Stimulated activated CD8-positive, alpha-beta memory T cell treated with anti-CD3 and anti-CD28 coated beads, Interleukin-15, amount 100 ng/mL, for 4 hours (primary cell): ENCODE measurements at regions not wholly inside any gene's neighbourhood (a gene's known extent, or its start where the extent isn't known, plus 50 kb on each side); places are given as distances from the start of the nearest gene placed in this dataset.
"Not testable (repeated sequence)": the region's sequence is repeated elsewhere in the genome, so short reads cannot be mapped to it uniquely, and the experiment has no call there.

ENCODE experiments used
- DNase-seq, 2 donors: peaks; one replicate each; pipeline ENCODE4 v3.0.0-alpha.2; 2020; ENCODE audit warnings: low read depth in 2 of 2

DNA sequence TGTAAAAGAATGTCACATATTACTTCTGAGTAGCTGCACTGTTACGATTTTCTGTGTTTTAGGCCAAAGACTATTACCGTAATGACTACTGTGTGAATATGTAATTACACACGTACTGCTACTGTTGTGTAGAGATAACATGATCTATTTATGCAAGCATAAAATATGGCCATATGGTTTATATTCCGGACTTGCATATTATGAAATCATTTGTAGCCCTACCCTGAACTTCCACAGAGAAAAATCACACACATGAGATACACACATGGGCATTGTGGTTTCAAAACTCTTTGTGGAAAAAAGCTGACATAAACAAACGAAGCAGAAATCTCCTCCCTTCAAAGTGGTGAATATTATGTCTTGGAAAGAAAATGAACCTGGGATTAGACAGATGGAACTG is 373.0 kb upstream of the ADAMTS5 start:
- DNase-seq: no peak

DNA sequence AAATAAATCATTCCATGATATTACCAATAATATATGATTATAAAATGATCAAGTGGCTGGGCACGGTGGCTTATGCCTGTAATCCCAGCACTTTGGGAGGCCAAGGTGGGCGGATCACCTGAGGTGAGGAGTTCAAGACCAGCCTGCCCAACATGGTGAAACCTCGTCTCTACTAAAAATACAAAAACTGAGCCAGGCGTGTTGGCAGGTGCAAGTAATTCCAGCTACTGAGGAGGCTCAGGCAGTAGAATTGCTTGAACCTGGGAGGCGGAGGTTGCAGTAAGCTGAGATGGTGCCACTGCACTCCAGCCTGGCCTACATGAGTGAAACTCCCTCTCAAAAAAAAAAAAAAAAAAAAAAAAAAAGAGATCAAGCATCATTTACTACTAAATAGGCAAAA is 371.1 kb upstream of the ADAMTS5 start:
- DNase-seq: not testable (repeated sequence)

DNA sequence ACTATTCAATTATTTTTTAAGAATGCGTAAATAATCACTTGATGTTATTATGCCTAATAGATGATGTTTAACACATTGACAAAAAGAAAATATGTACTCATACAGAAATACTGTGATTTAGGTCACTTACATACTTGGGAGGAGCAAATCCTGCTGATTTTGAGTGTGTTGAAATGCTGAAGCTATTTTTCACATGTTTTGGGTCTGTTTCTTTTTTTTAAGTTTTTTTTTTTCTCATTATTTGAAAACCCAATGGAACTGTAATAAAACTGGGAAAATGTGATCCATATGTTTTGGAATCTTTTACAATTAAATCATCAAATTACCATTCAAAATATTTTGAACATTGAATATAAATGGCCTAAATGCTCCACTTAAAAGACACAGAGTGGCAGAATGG is 366.2 kb upstream of the ADAMTS5 start:
- no peak for DNase-seq

DNA sequence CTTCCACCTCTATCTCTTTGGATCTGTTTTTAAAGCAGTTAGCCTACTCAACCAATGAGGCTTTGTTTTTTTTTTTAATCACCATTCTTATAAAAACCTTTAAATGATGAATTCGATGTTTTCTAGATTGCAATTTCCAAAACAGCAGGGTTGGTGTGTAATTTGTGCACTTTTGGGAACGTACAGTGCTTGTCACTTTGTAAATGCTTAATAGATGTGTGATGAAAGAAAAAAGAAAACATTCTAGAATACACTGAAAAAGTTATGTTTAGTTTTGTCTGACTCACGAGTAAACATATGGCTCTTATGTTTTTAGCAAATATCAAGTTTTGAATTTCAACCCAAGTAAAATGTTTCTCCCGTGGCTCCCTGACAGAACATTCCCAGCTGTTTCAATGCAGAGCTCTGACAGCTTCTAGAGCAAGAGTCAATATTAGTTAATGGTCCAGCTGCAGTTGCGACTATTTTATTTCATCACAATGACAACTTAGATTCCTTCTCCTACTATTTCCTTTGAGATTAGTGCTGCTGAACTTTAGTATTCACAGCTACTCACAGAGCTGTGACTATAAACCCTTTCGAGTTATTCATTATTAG is 362.5 kb upstream of the ADAMTS5 start:
- DNase-seq: no peak

DNA sequence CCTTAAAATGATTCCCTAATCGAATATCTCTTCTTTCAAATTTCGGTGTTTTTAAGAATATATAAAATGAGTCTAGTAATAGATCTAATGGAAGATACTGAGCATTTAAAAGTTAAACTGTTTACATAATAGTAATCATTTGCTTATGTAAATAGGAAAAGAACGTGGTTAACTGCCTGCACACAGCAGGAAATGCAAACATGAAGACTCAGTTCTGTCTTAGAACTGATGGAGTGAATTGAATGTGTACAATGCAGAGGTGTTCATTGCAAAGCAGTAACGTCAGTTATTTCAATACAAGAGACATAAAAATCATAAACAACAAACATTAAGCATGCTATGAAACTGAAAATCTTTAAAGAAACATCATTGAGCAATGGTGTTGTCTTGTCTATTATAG is 359.4 kb upstream of the ADAMTS5 start:
- DNase-seq: no peak

DNA sequence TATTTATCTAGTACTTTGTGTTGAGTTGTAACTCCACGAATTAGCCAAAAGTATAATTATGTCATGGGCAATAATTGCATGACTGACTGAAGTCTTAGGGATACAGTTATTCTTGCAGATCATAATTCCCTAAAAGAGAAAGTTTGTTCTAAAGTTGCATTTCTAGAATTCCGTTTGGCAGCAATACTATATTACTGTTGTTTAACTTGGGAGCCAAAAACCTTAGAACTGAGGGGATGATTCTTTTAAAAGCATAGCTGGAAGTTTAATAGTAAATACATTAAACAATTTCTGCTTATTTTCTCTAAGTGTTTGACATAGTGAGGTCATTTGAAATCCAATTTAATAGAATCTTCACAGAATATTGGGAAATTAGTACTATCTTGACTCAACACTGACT is 356.4 kb upstream of the ADAMTS5 start:
- no peak for DNase-seq

GRCh38 chr21:27321791-27322190 is 354.9 kb upstream of the ADAMTS5 start:
- no peak for DNase-seq

DNA sequence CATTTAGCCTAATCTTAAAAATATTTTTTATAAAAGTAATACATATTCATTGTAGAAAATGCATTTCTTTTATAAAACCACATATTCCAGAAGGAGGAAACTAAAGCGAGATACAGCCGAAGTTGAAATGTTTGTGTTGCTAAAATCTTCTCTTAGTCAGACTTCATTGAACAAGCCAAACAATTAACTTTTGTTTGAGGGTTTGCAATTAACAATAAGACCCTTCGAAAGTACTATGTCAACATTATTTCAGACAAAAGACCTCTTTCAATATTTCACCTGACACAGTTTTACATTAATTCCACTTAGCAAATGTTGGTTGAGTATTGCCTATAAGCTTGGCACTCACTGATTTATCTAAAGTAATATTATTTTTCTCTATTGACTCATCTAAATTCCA is 354.0 kb upstream of the ADAMTS5 start:
- DNase-seq: no peak

DNA sequence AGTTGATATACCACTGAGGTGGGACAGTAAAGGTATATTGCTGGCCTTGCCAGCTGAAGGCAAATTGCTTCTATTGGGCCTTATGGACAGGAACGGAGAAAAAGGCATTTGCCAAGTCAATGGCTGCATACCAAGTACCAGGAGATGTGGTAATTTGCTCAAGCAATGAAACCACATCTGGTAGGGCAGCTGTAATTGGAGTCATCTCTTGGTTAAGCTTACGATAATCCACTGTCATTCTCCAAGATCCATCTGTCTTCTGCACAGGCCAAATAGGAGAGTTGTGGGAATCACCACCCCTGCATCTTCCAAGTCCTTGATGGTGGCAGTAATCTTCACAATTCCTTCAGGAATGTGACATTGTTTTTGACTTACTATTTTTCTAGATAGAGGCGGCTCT is 350.7 kb upstream of the ADAMTS5 start:
- DNase-seq: not testable (repeated sequence)

- no peak for DNase-seq
These were observed 348.5 kb upstream of the ADAMTS5 start for GRCh38 chr21:27315373-27315772.

GRCh38 chr21:27314131-27314530 is 347.2 kb upstream of the ADAMTS5 start:
- DNase-seq: no peak

GRCh38 chr21:27306791-27307775 is 340.2 kb upstream of the ADAMTS5 start:
- no peak for DNase-seq

- no peak for DNase-seq
These were observed 339.3 kb upstream of the ADAMTS5 start for GRCh38 chr21:27306206-27306605.

- no peak for DNase-seq
These were observed 334.3 kb upstream of the ADAMTS5 start for GRCh38 chr21:27301220-27301619.

DNA sequence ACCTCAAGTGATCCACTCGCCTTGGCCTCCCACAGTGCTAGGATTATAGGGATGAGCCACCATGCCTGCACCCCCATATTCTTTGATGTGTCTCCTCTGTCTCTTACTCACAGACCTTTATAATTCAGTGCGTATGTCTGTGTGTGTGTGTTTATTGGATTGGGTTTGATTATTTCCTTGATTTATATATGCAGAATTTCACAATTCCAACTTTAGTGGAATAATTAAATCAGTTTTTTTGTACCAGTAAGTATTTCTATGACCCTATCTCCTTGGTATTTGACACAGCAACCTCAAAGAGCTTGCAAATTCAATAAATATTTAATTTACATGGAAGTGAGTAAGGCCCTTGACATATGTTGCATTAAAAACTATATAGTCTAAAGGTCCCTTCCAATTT is 333.9 kb upstream of the ADAMTS5 start:
- DNase-seq: no peak

DNA sequence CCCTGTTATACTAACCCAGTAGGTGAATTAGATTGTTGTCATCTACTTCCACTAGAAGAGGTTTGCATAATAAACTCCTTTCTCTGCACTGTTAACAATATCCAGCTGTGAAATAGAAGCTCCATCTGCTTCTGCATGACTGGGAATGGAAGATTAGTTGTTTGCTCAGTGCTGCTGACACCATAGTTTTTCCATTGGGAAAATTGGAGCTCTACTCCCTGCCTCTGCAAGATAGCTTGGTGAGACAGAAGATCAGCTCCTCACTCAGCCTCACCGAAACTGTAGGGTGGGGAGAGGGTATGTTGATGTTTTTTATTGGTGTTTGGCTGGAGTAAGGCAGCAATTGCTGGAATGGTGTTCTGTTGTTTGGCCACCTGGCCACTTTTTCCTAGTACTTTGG is 331.6 kb upstream of the ADAMTS5 start:
- DNase-seq: no peak

- DNase-seq: no peak
These were observed 326.4 kb upstream of the ADAMTS5 start for GRCh38 chr21:27293239-27293638.

GRCh38 chr21:27292783-27293182 is 325.9 kb upstream of the ADAMTS5 start:
- DNase-seq: no peak

DNA sequence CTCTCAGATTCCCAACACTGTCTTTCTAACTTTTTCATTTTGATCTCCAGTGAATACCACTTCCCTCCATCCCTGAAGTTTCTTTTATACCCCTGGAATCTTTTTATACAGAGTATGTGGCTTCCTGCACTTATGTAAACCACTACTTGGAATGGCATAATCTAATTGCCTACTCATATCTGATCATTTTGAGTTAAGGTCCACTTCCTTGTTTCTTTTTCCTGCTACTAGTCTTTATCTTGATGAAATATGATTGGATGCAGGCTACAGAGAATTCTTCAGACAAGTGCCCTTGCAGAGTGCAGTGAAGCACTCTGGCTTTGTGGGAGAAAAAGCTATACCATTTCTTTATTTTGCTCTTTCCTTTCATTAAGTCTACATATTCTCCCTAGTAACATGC is 325.3 kb upstream of the ADAMTS5 start:
- no peak for DNase-seq

DNA sequence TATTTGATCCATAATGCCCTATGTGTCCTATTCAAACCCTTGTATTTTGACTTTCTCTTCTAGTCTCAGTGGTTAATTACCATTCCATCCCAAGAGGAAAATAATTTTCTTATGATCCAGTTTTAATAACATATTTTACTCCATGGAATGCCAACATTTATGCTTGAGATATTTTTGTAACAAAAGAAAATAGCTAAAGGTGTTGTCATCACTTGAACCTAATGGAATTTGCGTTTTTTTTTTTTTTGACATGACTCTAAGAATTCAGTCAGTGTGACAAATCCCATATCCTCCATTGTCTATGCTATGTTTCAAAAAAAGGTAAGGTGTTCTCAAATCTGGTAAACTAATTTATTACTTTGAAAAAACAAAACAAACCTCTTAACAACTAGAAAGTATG is 324.1 kb upstream of the ADAMTS5 start:
- DNase-seq: no peak

DNA sequence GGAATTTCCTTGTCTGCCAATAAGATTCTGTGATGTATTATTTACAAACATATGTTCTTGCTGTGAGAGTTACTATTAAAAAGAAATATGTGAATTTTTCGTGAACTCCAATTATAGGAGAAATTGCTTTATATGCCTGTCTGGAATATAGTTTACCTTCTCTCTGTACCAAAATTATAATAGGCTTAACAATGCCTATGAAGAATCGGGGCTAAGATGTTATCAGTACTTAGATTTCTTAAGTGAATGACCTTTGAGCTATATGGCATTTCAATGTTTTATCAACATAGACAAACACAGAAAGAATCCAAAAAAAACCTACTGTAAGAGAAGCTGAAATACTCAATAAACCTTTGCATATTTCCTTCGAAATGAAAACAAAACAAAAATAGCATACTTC is 323.1 kb upstream of the ADAMTS5 start:
- no peak for DNase-seq

DNA sequence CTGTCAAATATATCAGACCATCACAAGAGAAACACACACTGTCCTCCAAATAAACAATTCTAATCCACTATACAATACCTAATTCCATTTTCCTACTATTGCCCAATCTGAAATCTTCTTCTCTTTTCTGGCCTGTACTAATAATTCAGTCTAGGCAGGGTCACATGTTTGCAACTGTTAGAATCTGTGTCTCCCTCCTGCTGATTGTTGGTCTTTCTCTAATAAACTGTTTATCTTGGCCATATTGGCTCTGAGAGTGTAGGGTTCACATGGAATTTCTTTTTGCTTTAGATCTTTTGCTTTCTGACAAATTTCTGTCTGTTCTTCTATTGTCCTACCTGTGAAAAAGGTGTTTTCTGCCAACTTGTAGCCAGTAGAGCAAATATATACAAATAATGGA is 319.9 kb upstream of the ADAMTS5 start:
- no peak for DNase-seq

DNA sequence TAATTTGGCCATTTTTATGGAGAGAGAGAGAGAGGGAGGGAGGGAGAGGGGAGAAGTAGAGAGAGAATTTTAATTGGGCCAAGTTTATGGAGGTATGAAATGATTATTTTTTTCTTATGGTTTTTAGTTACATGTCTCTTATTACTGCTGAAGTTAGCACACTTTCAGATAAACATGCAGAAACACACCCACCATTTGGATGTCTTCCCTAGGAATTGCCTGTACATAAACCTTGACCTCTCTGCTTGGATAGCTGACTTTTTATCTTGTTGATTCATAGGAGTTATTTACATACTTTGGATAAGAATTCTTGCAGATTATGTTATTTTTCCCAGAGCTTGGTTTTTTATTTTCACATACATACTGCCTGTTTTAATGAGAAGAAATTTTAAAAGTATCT is 310.2 kb upstream of the ADAMTS5 start:
- DNase-seq: no peak
